ENCODE measurements at regions not wholly inside any gene's neighbourhood (a gene's known extent, or its start where the extent isn't known, plus 50 kb on each side); places are given as distances from the start of the nearest gene placed in this dataset.

GRCh38 chr4:185931986-185932385, 120.0 kb upstream of the SORBS2 start:
- CTCF ChIA-PET = no interaction called here

More at GRCh38 chr4:185931986-185932385, 120.0 kb upstream of the SORBS2 start:
- TF ChIP-seq JUN (IDR thresholded peaks at IDR 0.05; ENCODE audit: borderline replicate concordance, insufficient read depth, insufficient read length, low read depth) (no peak), FOS (IDR thresholded peaks at IDR 0.05; ENCODE audit: borderline replicate concordance, insufficient read depth, low read length) (no peak), MYC (IDR thresholded peaks at IDR 0.05; ENCODE audit: low read depth, low read length) (no peak), CTCF (IDR thresholded peaks at IDR 0.05; ENCODE audit: extremely low read depth in 1 of 2, insufficient read depth in 1 of 2, low read depth in 1 of 2, low read length in 2 of 2) (no peak), GATA2 (IDR thresholded peaks at IDR 0.05; ENCODE audit: insufficient read depth, insufficient read length, low read depth, low read length) (no peak), EZH2 (IDR thresholded peaks at IDR 0.05; ENCODE audit: borderline replicate concordance, low read depth, low read length, severe bottlenecking) (no peak), POLR2A (IDR thresholded peaks at IDR 0.05; ENCODE audit: low read depth, low read length) (no peak), POLR2AphosphoS5 (IDR thresholded peaks at IDR 0.05; ENCODE audit: insufficient read depth, low read depth, low read length) (no peak), MAX (IDR thresholded peaks at IDR 0.05; ENCODE audit: insufficient read depth, insufficient read length) (no peak)
- POLR2A ChIA-PET = no interaction called here
- DNase-seq (ENCODE audit: low read depth, low spot score) (no peak), FAIRE-seq (no peak)
- no peak overlapping the region for H3K4me3 ChIP-seq (replicated peaks in 1 of 3; ENCODE audit: insufficient read depth in 1 of 3, low read depth in 1 of 3, low read length in 3 of 3)
- H3K9me1 ChIP-seq (replicated peaks; ENCODE audit: control insufficient read depth, extremely low read depth, insufficient read depth, low read length) = no peaks in the 10 kb centered on the region
- no TSS peak for BruUV-seq (replicated peaks)
- no peak overlapping the region for H3K27ac ChIP-seq (ENCODE audit: insufficient read depth, low read depth, low read length)
- H3K9me3 ChIP-seq (replicated peaks; ENCODE audit: control insufficient read depth, insufficient read depth, low read length) = no peaks in the 10 kb centered on the region
- no peak overlapping the region for H2AFZ ChIP-seq (ENCODE audit: low read depth, low read length)
- H3K36me3 ChIP-seq (ENCODE audit: control insufficient read depth in 2 of 2, extremely low read depth in 1 of 2, insufficient read depth in 2 of 2, low read length in 2 of 2) = no peaks in the 10 kb centered on the region
- intact Hi-C loops (cut with micrococcal nuclease) (no loop called here), dilution Hi-C loops (cut with MboI; ENCODE audit: extremely low pct_ligation_motif_present, low sequenced_read_pairs) (no loop called here)
- no peak overlapping the region for H3K9ac ChIP-seq (replicated peaks; ENCODE audit: extremely low read depth, insufficient read depth, low read length)
- H3K4me1 ChIP-seq (ENCODE audit: control insufficient read depth, extremely low read depth, insufficient read depth, low read length) = no peaks in the 10 kb centered on the region
- peaks cover 0 to 3% of the 10 kb centered on the region in 2 experiments for H3K27me3 ChIP-seq (ENCODE audit: control insufficient read depth in 2 of 2, insufficient read depth in 2 of 2, low read length in 2 of 2)
- no peak overlapping the region for H3K4me2 ChIP-seq (ENCODE audit: insufficient read depth, low read length)
- no peaks in the 10 kb centered on the region for H4K20me1 ChIP-seq (replicated peaks; ENCODE audit: control insufficient read depth, extremely low read depth, insufficient read depth, low read length)
- no peaks in the 10 kb centered on the region for H3K79me2 ChIP-seq (ENCODE audit: control insufficient read depth, insufficient read depth, low read length)
